ENCODE measurements at regions not wholly inside any gene's neighbourhood (a gene's known extent, or its start where the extent isn't known, plus 50 kb on each side); places are given as distances from the start of the nearest gene placed in this dataset.

- Histone ChIP-seq H3K4me1 (ENCODE audit: control insufficient read depth in 2 of 3, insufficient read depth in 2 of 3, low read depth in 1 of 3, low read length in 3 of 3) (peaks cover 0 to 7% (median 0%) of the 10 kb centered on the region in 3 donors), H3K36me3 (ENCODE audit: control insufficient read depth in 2 of 3, insufficient read depth in 3 of 3, low read length in 3 of 3) (no peaks in the 10 kb centered on the region), H3K9me3 (ENCODE audit: control insufficient read depth in 2 of 3, insufficient read depth in 1 of 3, low read length in 3 of 3) (no peaks in the 10 kb centered on the region), H3K9ac (ENCODE audit: low read length in 3 of 3) (no peak overlapping the region), H3K4me3 (ENCODE audit: low read length in 3 of 3) (no peak overlapping the region), H3K27ac (ENCODE audit: low read depth in 2 of 2, low read length in 2 of 2) (no peak overlapping the region), H3K27me3 (ENCODE audit: control insufficient read depth, insufficient read depth, low read length) (no peaks in the 10 kb centered on the region)
- DNase-seq (no peak), FAIRE-seq (no peak)
- no peak for TF ChIP-seq CTCF (IDR thresholded peaks at IDR 0.05; ENCODE audit: borderline replicate concordance, extremely low read depth, insufficient read depth)
- intact Hi-C loops (cut with DNase I) = no loop called here
These were observed 297.9 kb downstream of the CYP26B1 start for GRCh38 chr2:71849607-71850305.

GRCh38 chr2:71849111-71849510, 298.6 kb downstream of the CYP26B1 start:
- FAIRE-seq (no peak), DNase-seq (no peak)
- peaks cover 0 to 7% (median 0%) of the 10 kb centered on the region in 3 donors for H3K4me1 ChIP-seq (ENCODE audit: control insufficient read depth in 2 of 3, insufficient read depth in 2 of 3, low read depth in 1 of 3, low read length in 3 of 3)
- H3K27ac ChIP-seq (ENCODE audit: low read depth in 2 of 2, low read length in 2 of 2) = no peak overlapping the region
- no peaks in the 10 kb centered on the region for H3K9me3 ChIP-seq (ENCODE audit: control insufficient read depth in 2 of 3, insufficient read depth in 1 of 3, low read length in 3 of 3)
- TF ChIP-seq CTCF (IDR thresholded peaks at IDR 0.05; ENCODE audit: borderline replicate concordance, extremely low read depth, insufficient read depth) = no peak
- no peak overlapping the region for H3K9ac ChIP-seq (ENCODE audit: low read length in 3 of 3)
- H3K4me3 ChIP-seq (ENCODE audit: low read length in 3 of 3) = no peak overlapping the region
- no peaks in the 10 kb centered on the region for H3K36me3 ChIP-seq (ENCODE audit: control insufficient read depth in 2 of 3, insufficient read depth in 3 of 3, low read length in 3 of 3)
- H3K27me3 ChIP-seq (ENCODE audit: control insufficient read depth, insufficient read depth, low read length) = no peaks in the 10 kb centered on the region
- intact Hi-C loops (cut with DNase I) = no loop called here

DNA sequence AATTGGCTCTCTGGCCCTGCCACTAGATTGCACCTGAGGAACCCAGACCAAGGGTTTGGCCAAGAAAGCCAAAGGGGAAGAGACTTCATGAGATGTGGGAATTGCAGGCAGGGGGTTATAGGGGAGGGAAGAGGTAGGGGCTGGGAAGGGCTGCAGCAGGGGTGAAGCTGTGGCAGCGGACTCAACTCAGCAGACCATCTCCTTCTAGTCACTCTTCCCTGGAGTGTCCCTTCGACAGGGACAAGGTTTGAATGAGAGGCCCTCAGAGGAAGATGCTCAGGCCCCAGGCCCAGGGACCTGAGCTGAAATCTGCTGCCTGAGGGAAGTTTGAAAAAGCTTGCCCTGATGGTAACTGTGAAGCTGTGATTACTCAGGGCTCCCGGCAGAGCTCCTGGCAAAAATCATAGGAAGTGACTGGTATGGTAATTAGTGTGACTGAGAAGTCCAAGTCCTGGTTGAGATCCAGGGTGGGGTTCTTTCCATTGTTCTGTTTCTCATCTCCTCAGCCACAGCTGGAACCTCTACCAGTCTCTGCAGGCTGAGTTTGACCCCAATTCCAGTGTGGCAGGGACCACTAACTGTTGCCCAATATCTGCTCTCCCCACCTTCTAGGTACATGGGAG, 300.9 kb downstream of the CYP26B1 start:
- Histone ChIP-seq H3K27me3 (ENCODE audit: control insufficient read depth, insufficient read depth, low read length) (no peaks in the 10 kb centered on the region), H3K9ac (ENCODE audit: low read length in 3 of 3) (no peak overlapping the region), H3K36me3 (ENCODE audit: control insufficient read depth in 2 of 3, insufficient read depth in 3 of 3, low read length in 3 of 3) (no peaks in the 10 kb centered on the region), H3K27ac (ENCODE audit: low read depth in 2 of 2, low read length in 2 of 2) (no peak overlapping the region), H3K9me3 (ENCODE audit: control insufficient read depth in 2 of 3, insufficient read depth in 1 of 3, low read length in 3 of 3) (no peaks in the 10 kb centered on the region), H3K4me1 (ENCODE audit: control insufficient read depth in 2 of 3, insufficient read depth in 2 of 3, low read depth in 1 of 3, low read length in 3 of 3) (no peaks in the 10 kb centered on the region), H3K4me3 (ENCODE audit: low read length in 3 of 3) (no peak overlapping the region)
- TF ChIP-seq CTCF (IDR thresholded peaks at IDR 0.05; ENCODE audit: borderline replicate concordance, extremely low read depth, insufficient read depth) = no peak
- DNase-seq (no peak), FAIRE-seq (no peak)
- intact Hi-C loops (cut with DNase I) = no loop called here
